T-helper 2 cell treated with Interferon-gamma antibody and Interleukin-4, amounts not matched to agents 5 μg/mL and 100 μg/mL, for 36 hours (primary cell): ENCODE measurements at regions not wholly inside any gene's neighbourhood (a gene's known extent, or its start where the extent isn't known, plus 50 kb on each side); places are given as distances from the start of the nearest gene placed in this dataset.
"Not testable (repeated sequence)": the region's sequence is repeated elsewhere in the genome, so short reads cannot be mapped to it uniquely, and the experiment has no call there.

Experiments
- DNase-seq: peaks from one replicate; pipeline ENCODE4 v3.0.0; 2021; ENCODE audit warnings: low spot score
- H3K27ac Mint-ChIP-seq: one replicate; pipeline ENCODE4 v1.8.0; 2021; ENCODE audit warnings: mild to moderate bottlenecking, mixed read lengths
- H3K27me3 Mint-ChIP-seq: one replicate; pipeline ENCODE4 v1.8.0; 2021; ENCODE audit warnings: low read depth, mixed read lengths
- H3K36me3 Mint-ChIP-seq: one replicate; pipeline ENCODE4 v1.8.0; 2021; ENCODE audit warnings: low read depth, mixed read lengths
- H3K4me1 Mint-ChIP-seq: one replicate; pipeline ENCODE4 v1.8.0; 2021; ENCODE audit warnings: low read depth, mixed read lengths
- H3K4me3 Mint-ChIP-seq: one replicate; pipeline ENCODE4 v1.8.0; 2022; ENCODE audit warnings: mild to moderate bottlenecking, moderate library complexity, mixed read lengths
- H3K9me3 Mint-ChIP-seq: one replicate; pipeline ENCODE4 v1.8.0; 2021; ENCODE audit warnings: mixed read lengths

GRCh38 chr4:145279122-145279960 is 99.0 kb upstream of the OTUD4 start:
- H3K27ac Mint-ChIP-seq = no peak overlapping the region
- H3K9me3 Mint-ChIP-seq = no peaks in the 10 kb centered on the region
- H3K27me3 Mint-ChIP-seq = peaks cover 5% of the 10 kb centered on the region
- no peak overlapping the region for H3K4me3 Mint-ChIP-seq
- no peak for DNase-seq
- no peaks in the 10 kb centered on the region for H3K4me1 Mint-ChIP-seq
- H3K36me3 Mint-ChIP-seq = no peaks in the 10 kb centered on the region

DNA sequence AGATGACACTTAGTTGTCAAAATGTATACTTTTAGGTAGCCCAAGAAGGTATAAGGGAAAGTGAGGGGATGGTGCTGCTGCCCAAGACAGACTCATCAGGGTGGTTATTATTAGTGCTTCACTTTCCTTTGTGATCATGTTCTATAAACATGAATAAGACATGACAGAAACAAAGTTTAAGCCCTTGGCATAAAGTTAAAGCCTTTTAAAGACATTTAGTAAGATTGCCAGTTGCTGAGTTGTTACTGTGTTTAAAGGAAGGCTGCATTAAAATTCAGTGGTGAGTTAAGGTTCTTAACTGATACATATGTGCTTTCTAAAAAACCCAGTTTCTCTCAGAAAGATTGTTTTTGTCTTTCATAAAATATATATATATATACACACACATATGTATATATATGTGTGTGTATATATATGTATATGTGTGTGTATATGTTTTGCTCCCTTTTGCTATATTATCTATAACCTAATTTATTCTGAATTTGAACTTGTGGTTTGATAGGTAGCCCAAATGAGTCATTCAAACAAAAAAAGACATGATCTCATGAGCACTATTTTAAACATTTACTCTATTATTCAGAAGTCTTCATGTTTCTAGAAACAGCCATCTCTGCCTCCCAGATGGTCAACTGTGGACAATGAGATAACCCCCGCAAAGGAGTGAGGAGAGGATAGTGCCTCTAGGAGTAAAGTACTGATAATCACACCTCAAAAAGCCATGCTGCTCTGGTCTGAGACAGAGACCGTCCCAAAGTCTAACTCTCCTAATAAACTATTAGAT is 98.1 kb upstream of the OTUD4 start:
- H3K27me3 Mint-ChIP-seq = peaks cover 5% of the 10 kb centered on the region
- no peaks in the 10 kb centered on the region for H3K4me1 Mint-ChIP-seq
- H3K4me3 Mint-ChIP-seq = no peak overlapping the region
- no peak overlapping the region for H3K27ac Mint-ChIP-seq
- H3K36me3 Mint-ChIP-seq = no peaks in the 10 kb centered on the region
- no peaks in the 10 kb centered on the region for H3K9me3 Mint-ChIP-seq
- no peak for DNase-seq

- Mint-ChIP-seq H3K4me1 (no peaks in the 10 kb centered on the region), H3K36me3 (no peaks in the 10 kb centered on the region), H3K27ac (no peak overlapping the region), H3K4me3 (no peak overlapping the region), H3K27me3 (peaks cover 5% of the 10 kb centered on the region), H3K9me3 (no peaks in the 10 kb centered on the region)
- no peak for DNase-seq
These were observed 96.6 kb upstream of the OTUD4 start for GRCh38 chr4:145277011-145277410.

- no peak overlapping the region for H3K4me3 Mint-ChIP-seq
- H3K36me3 Mint-ChIP-seq = no peaks in the 10 kb centered on the region
- H3K4me1 Mint-ChIP-seq = no peaks in the 10 kb centered on the region
- no peak overlapping the region for H3K27ac Mint-ChIP-seq
- no peaks in the 10 kb centered on the region for H3K9me3 Mint-ChIP-seq
- DNase-seq = no peak
- peaks cover 3% of the 10 kb centered on the region for H3K27me3 Mint-ChIP-seq
These were observed 95.7 kb upstream of the OTUD4 start for GRCh38 chr4:145276050-145276449.

GRCh38 chr4:145271194-145271593 is 90.8 kb upstream of the OTUD4 start:
- Mint-ChIP-seq H3K4me1 (no peaks in the 10 kb centered on the region), H3K36me3 (no peaks in the 10 kb centered on the region), H3K27ac (no peak overlapping the region), H3K4me3 (no peak overlapping the region), H3K27me3 (no peaks in the 10 kb centered on the region), H3K9me3 (no peaks in the 10 kb centered on the region)
- DNase-seq = no peak

DNA sequence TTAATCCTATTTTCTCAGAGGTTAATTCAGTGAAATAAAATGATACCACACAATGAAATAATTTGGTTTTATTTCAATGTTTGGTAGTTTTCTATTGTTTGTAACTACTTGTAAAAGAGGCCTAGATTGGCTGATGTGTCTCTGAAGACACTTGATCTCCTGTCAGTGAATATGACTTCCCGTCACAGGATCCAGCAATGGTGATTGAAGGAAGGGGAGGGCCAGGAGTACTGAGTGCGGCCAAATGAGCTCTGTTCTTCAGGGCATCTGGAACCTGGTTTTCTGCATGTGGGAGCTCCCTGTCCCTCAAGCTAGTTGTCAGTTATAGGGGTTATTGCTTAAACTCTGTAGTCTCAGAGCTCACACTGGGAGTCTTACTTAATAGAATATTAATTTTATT is 86.5 kb upstream of the OTUD4 start:
- H3K4me3 Mint-ChIP-seq = no peak overlapping the region

DNA sequence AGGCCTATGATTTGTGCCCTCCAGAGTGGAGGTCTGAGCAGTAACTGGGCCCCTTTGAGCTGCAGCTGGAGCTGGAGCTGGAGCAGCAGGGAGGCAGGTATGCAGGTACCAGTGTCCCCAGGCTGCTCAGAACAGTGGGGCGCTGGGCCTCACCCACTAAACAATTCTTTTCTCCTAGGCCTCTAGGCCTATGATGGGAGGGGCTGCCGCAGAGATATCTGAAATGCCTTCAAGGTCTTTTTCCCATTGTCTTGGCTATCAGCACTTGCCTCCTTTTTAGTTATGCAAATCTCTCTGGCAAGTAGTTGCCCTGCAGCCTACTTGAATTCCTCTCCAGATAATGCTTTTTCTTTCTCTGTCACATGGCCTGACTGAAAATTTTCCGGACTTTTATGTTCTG is 79.7 kb upstream of the OTUD4 start:
- Mint-ChIP-seq H3K9me3 (no peaks in the 10 kb centered on the region), H3K4me3 (no peak overlapping the region), H3K36me3 (no peaks in the 10 kb centered on the region), H3K27ac (no peak overlapping the region), H3K4me1 (no peaks in the 10 kb centered on the region), H3K27me3 (no peaks in the 10 kb centered on the region)
- no peak for DNase-seq

More for the DNA sequence above, 86.5 kb upstream of the OTUD4 start:
- H3K27ac Mint-ChIP-seq = no peak overlapping the region
- no peak for DNase-seq
- H3K36me3 Mint-ChIP-seq = no peaks in the 10 kb centered on the region
- H3K4me1 Mint-ChIP-seq = no peaks in the 10 kb centered on the region
- no peaks in the 10 kb centered on the region for H3K9me3 Mint-ChIP-seq
- no peaks in the 10 kb centered on the region for H3K27me3 Mint-ChIP-seq

GRCh38 chr4:145255311-145255710 is 74.9 kb upstream of the OTUD4 start:
- H3K36me3 Mint-ChIP-seq = not testable (repeated sequence)

GRCh38 chr4:145252190-145252589 is 71.8 kb upstream of the OTUD4 start:
- Mint-ChIP-seq H3K4me3 (no peak overlapping the region), H3K36me3 (no peaks in the 10 kb centered on the region), H3K27me3 (peaks cover 13% of the 10 kb centered on the region), H3K9me3 (no peaks in the 10 kb centered on the region), H3K4me1 (no peaks in the 10 kb centered on the region), H3K27ac (no peak overlapping the region)
- no peak for DNase-seq

More at GRCh38 chr4:145255311-145255710, 74.9 kb upstream of the OTUD4 start:
- not testable (repeated sequence) for DNase-seq, H3K27me3 Mint-ChIP-seq, H3K4me1 Mint-ChIP-seq, H3K27ac Mint-ChIP-seq, H3K9me3 Mint-ChIP-seq, H3K4me3 Mint-ChIP-seq

GRCh38 chr4:145251391-145251790 is 71.0 kb upstream of the OTUD4 start:
- H3K4me3 Mint-ChIP-seq = no peak overlapping the region
- H3K27me3 Mint-ChIP-seq = peaks cover 13% of the 10 kb centered on the region
- H3K9me3 Mint-ChIP-seq = no peaks in the 10 kb centered on the region
- H3K27ac Mint-ChIP-seq = no peak overlapping the region
- DNase-seq = no peak
- no peaks in the 10 kb centered on the region for H3K4me1 Mint-ChIP-seq
- no peaks in the 10 kb centered on the region for H3K36me3 Mint-ChIP-seq

- no peak for DNase-seq
- H3K36me3 Mint-ChIP-seq = no peaks in the 10 kb centered on the region
- H3K27ac Mint-ChIP-seq = no peak overlapping the region
- H3K4me3 Mint-ChIP-seq = no peak overlapping the region
- H3K27me3 Mint-ChIP-seq = peaks cover 16% of the 10 kb centered on the region
- H3K4me1 Mint-ChIP-seq = no peaks in the 10 kb centered on the region
- H3K9me3 Mint-ChIP-seq = no peaks in the 10 kb centered on the region
These were observed 68.6 kb upstream of the OTUD4 start for GRCh38 chr4:145248971-145249370.

GRCh38 chr4:145248502-145248901 is 68.1 kb upstream of the OTUD4 start:
- Mint-ChIP-seq H3K27me3 (peaks cover 16% of the 10 kb centered on the region), H3K4me3 (no peak overlapping the region), H3K4me1 (no peaks in the 10 kb centered on the region), H3K36me3 (no peaks in the 10 kb centered on the region), H3K27ac (no peak overlapping the region), H3K9me3 (no peaks in the 10 kb centered on the region)
- no peak for DNase-seq

- H3K36me3 Mint-ChIP-seq = no peaks in the 10 kb centered on the region
- H3K27ac Mint-ChIP-seq = no peak overlapping the region
- DNase-seq = peak; percentile 44
- H3K9me3 Mint-ChIP-seq = no peaks in the 10 kb centered on the region
- no peak overlapping the region for H3K4me3 Mint-ChIP-seq
- peaks cover 19% of the 10 kb centered on the region for H3K27me3 Mint-ChIP-seq
- H3K4me1 Mint-ChIP-seq = no peaks in the 10 kb centered on the region
These were observed 53.8 kb upstream of the OTUD4 start for GRCh38 chr4:145234091-145234706.
